Fibroblast of lung (primary cell): ENCODE measurements at regions not wholly inside any gene's neighbourhood (a gene's known extent, or its start where the extent isn't known, plus 50 kb on each side); places are given as distances from the start of the nearest gene placed in this dataset.

Experiments
- EZH2 ChIP-seq: IDR thresholded peaks from 2 replicates; pipeline ENCODE4 v1.5.1; 2012; ENCODE audit warnings: low read length, control low read depth, mild to moderate bottlenecking; ENCODE audit errors: missing control alignments
- TF ChIP-seq, protein P1 (sequence below), 2 donors: IDR thresholded peaks in 1 of 2; conservative IDR thresholded peaks in 1 of 2; 1 replicate in 1 of 2; 2 replicates in 1 of 2; pipeline ENCODE4 v1.5.1; 2011 to 2012; ENCODE audit warnings: low read length in 2 of 2, control low read depth in 1 of 2, inconsistent platforms in 1 of 2, low read depth in 1 of 2, mild to moderate bottlenecking in 1 of 2

DNA sequence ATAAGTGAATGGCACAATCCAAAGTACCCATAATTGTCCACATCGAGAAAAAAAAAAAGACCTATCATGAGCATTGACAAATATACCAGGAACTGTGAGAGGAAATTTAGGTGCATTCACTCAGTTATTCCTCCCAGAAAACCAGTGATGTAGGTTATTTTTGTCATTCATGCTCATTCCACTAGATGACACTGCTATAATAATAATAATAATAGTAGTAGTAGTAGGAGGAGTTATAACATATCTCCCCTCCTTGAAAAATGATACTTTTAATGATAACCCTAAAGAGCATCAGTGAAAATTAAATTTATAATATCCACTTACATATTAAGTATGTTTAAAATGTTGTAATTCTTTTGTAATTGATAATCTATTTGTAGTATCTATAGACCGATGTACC, 463.9 kb upstream of the MIR17HG start:
- TF ChIP-seq, protein P1, sequence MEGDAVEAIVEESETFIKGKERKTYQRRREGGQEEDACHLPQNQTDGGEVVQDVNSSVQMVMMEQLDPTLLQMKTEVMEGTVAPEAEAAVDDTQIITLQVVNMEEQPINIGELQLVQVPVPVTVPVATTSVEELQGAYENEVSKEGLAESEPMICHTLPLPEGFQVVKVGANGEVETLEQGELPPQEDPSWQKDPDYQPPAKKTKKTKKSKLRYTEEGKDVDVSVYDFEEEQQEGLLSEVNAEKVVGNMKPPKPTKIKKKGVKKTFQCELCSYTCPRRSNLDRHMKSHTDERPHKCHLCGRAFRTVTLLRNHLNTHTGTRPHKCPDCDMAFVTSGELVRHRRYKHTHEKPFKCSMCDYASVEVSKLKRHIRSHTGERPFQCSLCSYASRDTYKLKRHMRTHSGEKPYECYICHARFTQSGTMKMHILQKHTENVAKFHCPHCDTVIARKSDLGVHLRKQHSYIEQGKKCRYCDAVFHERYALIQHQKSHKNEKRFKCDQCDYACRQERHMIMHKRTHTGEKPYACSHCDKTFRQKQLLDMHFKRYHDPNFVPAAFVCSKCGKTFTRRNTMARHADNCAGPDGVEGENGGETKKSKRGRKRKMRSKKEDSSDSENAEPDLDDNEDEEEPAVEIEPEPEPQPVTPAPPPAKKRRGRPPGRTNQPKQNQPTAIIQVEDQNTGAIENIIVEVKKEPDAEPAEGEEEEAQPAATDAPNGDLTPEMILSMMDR (conservative IDR thresholded peaks at IDR 0.05 in 1 of 2, IDR thresholded peaks at IDR 0.05 in 1 of 2; ENCODE audit: low read depth in 1 of 2, low read length in 2 of 2) = no peak
- no peak for TF ChIP-seq EZH2
